ENCODE measurements at regions not wholly inside any gene's neighbourhood (a gene's known extent, or its start where the extent isn't known, plus 50 kb on each side); places are given as distances from the start of the nearest gene placed in this dataset.

GRCh38 chr1:222462601-222463000 lies 85.3 kb downstream of the HHIPL2 start:
- no peak for TF ChIP-seq EZH2 (IDR thresholded peaks at IDR 0.05; ENCODE audit: borderline replicate concordance, low read depth, low read length, severe bottlenecking)
- TF ChIP-seq CTCF (IDR thresholded peaks at IDR 0.05; ENCODE audit: borderline replicate concordance, extremely low read depth, low read length, poor library complexity, severe bottlenecking) = no peak

Measured in DND-41 (cell line).